Peyer's patch (tissue), 4 donors: ENCODE measurements at regions not wholly inside any gene's neighbourhood (a gene's known extent, or its start where the extent isn't known, plus 50 kb on each side); places are given as distances from the start of the nearest gene placed in this dataset.

Source experiments
- DNase-seq, 3 donors: peaks; one replicate each; pipeline ENCODE4 v3.0.0-alpha.2; 2017 to 2019
- H3K27ac ChIP-seq, 4 donors: fragments of 200-600 bp; sonication (generic); one replicate each; pipeline ENCODE4 v1.5.1; 2016 to 2019
- H3K27me3 ChIP-seq, 2 donors: fragments of 200-600 bp; sonication (generic); one replicate each; pipeline ENCODE4 v1.5.1; 2019
- H3K36me3 ChIP-seq, 3 donors: fragments of 200-600 bp; sonication (generic); one replicate each; pipeline ENCODE4 v1.5.1; 2016 to 2019
- H3K4me1 ChIP-seq, 4 donors: fragments of 200-600 bp; sonication (generic); one replicate each; pipeline ENCODE4 v1.5.1; 2016 to 2019
- H3K4me3 ChIP-seq, 4 donors: fragments of 200-600 bp; sonication (generic); 1 replicate in 3 of 4; 2 replicates in 1 of 4; pipeline ENCODE4 v1.5.1; 2016 to 2019; ENCODE audit warnings: mild to moderate bottlenecking in 1 of 4
- H3K9me3 ChIP-seq, 4 donors: fragments of 200-600 bp; sonication (generic); one replicate each; pipeline ENCODE4 v1.5.1; 2016 to 2019; ENCODE audit warnings: mild to moderate bottlenecking in 1 of 4
- CTCF ChIP-seq, 6 experiments: fragments of 450-650 bp in 4 of 6; fragments of 200-600 bp in 2 of 6; sonication (generic) in 1 of 6; IDR thresholded peaks; one replicate each; pipeline ENCODE4 v1.5.1; 2017 to 2019; ENCODE audit warnings: antibody characterized with exemption in 6 of 6, mild to moderate bottlenecking in 3 of 6, moderate library complexity in 1 of 6
- POLR2A ChIP-seq, 2 donors: fragments of 450-650 bp; IDR thresholded peaks; one replicate each; pipeline ENCODE4 v1.5.1; 2017; ENCODE audit warnings: antibody characterized with exemption in 2 of 2, mild to moderate bottlenecking in 2 of 2, moderate library complexity in 2 of 2

- DNase-seq = no peak
- TF ChIP-seq CTCF (IDR thresholded peaks at IDR 0.05) = no peak
- TF ChIP-seq POLR2A (IDR thresholded peaks at IDR 0.05) = no peak
- H3K4me1 ChIP-seq = no peaks in the 10 kb centered on the region
Observed at GRCh38 chr4:160224049-160224448, 1121.2 kb downstream of the RAPGEF2 start.

GRCh38 chr4:160233141-160233540 is 1130.3 kb downstream of the RAPGEF2 start:
- TF ChIP-seq CTCF (IDR thresholded peaks at IDR 0.05) (no peak), POLR2A (IDR thresholded peaks at IDR 0.05) (no peak)
- H3K4me3 ChIP-seq = no peak overlapping the region
- H3K27me3 ChIP-seq = no peaks in the 10 kb centered on the region
- H3K9me3 ChIP-seq = no peaks in the 10 kb centered on the region
- DNase-seq = no peak
- H3K36me3 ChIP-seq = no peaks in the 10 kb centered on the region
- no peaks in the 10 kb centered on the region for H3K4me1 ChIP-seq
- H3K27ac ChIP-seq = no peak overlapping the region

More at GRCh38 chr4:160224049-160224448, 1121.2 kb downstream of the RAPGEF2 start:
- no peak overlapping the region for H3K27ac ChIP-seq
- H3K36me3 ChIP-seq = no peaks in the 10 kb centered on the region
- H3K27me3 ChIP-seq = no peaks in the 10 kb centered on the region
- peaks cover 0 to 3% (median 0%) of the 10 kb centered on the region in 4 donors for H3K9me3 ChIP-seq
- no peak overlapping the region for H3K4me3 ChIP-seq

- no peak for TF ChIP-seq POLR2A (IDR thresholded peaks at IDR 0.05)
- no peak for TF ChIP-seq CTCF (IDR thresholded peaks at IDR 0.05)
- no peak overlapping the region for H3K4me3 ChIP-seq
Observed at GRCh38 chr4:160235285-160235684, 1132.4 kb downstream of the RAPGEF2 start.

GRCh38 chr4:160235771-160236170 is 1132.9 kb downstream of the RAPGEF2 start:
- Histone ChIP-seq H3K27ac (no peak overlapping the region), H3K4me1 (no peaks in the 10 kb centered on the region), H3K9me3 (no peaks in the 10 kb centered on the region), H3K36me3 (no peaks in the 10 kb centered on the region), H3K27me3 (no peaks in the 10 kb centered on the region), H3K4me3 (no peak overlapping the region)
- DNase-seq = no peak
- no peak for TF ChIP-seq CTCF (IDR thresholded peaks at IDR 0.05)
- no peak for TF ChIP-seq POLR2A (IDR thresholded peaks at IDR 0.05)

More at GRCh38 chr4:160235285-160235684, 1132.4 kb downstream of the RAPGEF2 start:
- no peaks in the 10 kb centered on the region for H3K27me3 ChIP-seq
- no peaks in the 10 kb centered on the region for H3K9me3 ChIP-seq
- no peak for DNase-seq
- H3K4me1 ChIP-seq = no peaks in the 10 kb centered on the region
- no peak overlapping the region for H3K27ac ChIP-seq
- H3K36me3 ChIP-seq = no peaks in the 10 kb centered on the region

GRCh38 chr4:160238790-160239189 is 1135.9 kb downstream of the RAPGEF2 start:
- Histone ChIP-seq H3K27me3 (no peaks in the 10 kb centered on the region), H3K9me3 (no peaks in the 10 kb centered on the region), H3K27ac (no peak overlapping the region), H3K4me3 (no peak overlapping the region), H3K36me3 (no peaks in the 10 kb centered on the region), H3K4me1 (no peaks in the 10 kb centered on the region)
- no peak for DNase-seq
- TF ChIP-seq POLR2A (IDR thresholded peaks at IDR 0.05) (no peak), CTCF (IDR thresholded peaks at IDR 0.05) (no peak)

GRCh38 chr4:160247091-160247656 is 1144.3 kb downstream of the RAPGEF2 start:
- Histone ChIP-seq H3K4me3 (no peak overlapping the region), H3K4me1 (no peaks in the 10 kb centered on the region), H3K36me3 (no peaks in the 10 kb centered on the region), H3K27ac (no peak overlapping the region), H3K9me3 (no peaks in the 10 kb centered on the region), H3K27me3 (no peaks in the 10 kb centered on the region)
- DNase-seq = no peak
- TF ChIP-seq CTCF (IDR thresholded peaks at IDR 0.05) (no peak), POLR2A (IDR thresholded peaks at IDR 0.05) (no peak)
